ENCODE measurements at regions not wholly inside any gene's neighbourhood (a gene's known extent, or its start where the extent isn't known, plus 50 kb on each side); places are given as distances from the start of the nearest gene placed in this dataset.

GRCh38 chr6:90764001-90764400, 177.1 kb upstream of the MAP3K7 start:
- TF ChIP-seq, protein P1, sequence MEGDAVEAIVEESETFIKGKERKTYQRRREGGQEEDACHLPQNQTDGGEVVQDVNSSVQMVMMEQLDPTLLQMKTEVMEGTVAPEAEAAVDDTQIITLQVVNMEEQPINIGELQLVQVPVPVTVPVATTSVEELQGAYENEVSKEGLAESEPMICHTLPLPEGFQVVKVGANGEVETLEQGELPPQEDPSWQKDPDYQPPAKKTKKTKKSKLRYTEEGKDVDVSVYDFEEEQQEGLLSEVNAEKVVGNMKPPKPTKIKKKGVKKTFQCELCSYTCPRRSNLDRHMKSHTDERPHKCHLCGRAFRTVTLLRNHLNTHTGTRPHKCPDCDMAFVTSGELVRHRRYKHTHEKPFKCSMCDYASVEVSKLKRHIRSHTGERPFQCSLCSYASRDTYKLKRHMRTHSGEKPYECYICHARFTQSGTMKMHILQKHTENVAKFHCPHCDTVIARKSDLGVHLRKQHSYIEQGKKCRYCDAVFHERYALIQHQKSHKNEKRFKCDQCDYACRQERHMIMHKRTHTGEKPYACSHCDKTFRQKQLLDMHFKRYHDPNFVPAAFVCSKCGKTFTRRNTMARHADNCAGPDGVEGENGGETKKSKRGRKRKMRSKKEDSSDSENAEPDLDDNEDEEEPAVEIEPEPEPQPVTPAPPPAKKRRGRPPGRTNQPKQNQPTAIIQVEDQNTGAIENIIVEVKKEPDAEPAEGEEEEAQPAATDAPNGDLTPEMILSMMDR (IDR thresholded peaks at IDR 0.05): no peak
- TF ChIP-seq POLR2A (IDR thresholded peaks at IDR 0.05): no peak
